MM.1S (cell line): ENCODE measurements at regions not wholly inside any gene's neighbourhood (a gene's known extent, or its start where the extent isn't known, plus 50 kb on each side); places are given as distances from the start of the nearest gene placed in this dataset.

Experiments
- EZH2 ChIP-seq: fragments of 300-600 bp; sonication (generic); optimal IDR thresholded peaks from 2 replicates; pipeline ENCODE3; 2017; ENCODE audit warnings: low read depth, mild to moderate bottlenecking, antibody characterized with exemption, low read length, mixed read lengths
- EZH2phosphoT487 ChIP-seq: fragments of 300-600 bp; sonication (generic); IDR thresholded peaks from 2 replicates; pipeline ENCODE4 v1.6.1; 2018; ENCODE audit warnings: antibody characterized with exemption, low read length
- TF ChIP-seq, protein P1 (sequence below): fragments of 300-600 bp; sonication (generic); IDR thresholded peaks from 2 replicates; pipeline ENCODE4 v1.5.1; 2016; ENCODE audit warnings: antibody characterized with exemption, low read length, mixed read lengths

- TF ChIP-seq EZH2, result no peak
- TF ChIP-seq, protein P1, sequence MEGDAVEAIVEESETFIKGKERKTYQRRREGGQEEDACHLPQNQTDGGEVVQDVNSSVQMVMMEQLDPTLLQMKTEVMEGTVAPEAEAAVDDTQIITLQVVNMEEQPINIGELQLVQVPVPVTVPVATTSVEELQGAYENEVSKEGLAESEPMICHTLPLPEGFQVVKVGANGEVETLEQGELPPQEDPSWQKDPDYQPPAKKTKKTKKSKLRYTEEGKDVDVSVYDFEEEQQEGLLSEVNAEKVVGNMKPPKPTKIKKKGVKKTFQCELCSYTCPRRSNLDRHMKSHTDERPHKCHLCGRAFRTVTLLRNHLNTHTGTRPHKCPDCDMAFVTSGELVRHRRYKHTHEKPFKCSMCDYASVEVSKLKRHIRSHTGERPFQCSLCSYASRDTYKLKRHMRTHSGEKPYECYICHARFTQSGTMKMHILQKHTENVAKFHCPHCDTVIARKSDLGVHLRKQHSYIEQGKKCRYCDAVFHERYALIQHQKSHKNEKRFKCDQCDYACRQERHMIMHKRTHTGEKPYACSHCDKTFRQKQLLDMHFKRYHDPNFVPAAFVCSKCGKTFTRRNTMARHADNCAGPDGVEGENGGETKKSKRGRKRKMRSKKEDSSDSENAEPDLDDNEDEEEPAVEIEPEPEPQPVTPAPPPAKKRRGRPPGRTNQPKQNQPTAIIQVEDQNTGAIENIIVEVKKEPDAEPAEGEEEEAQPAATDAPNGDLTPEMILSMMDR, result no peak
- no peak for TF ChIP-seq EZH2phosphoT487
These were observed 203.0 kb upstream of the IGF1R start for GRCh38 chr15:98445315-98445714.
